CD4-positive, alpha-beta T cell (primary cell): ENCODE measurements at regions not wholly inside any gene's neighbourhood (a gene's known extent, or its start where the extent isn't known, plus 50 kb on each side); places are given as distances from the start of the nearest gene placed in this dataset.
"Not testable (repeated sequence)": the region's sequence is repeated elsewhere in the genome, so short reads cannot be mapped to it uniquely, and the experiment has no call there.

ENCODE experiments used
- ATAC-seq: fragments of 200-7000 bp; cut with Tn5 transposase; one replicate; pipeline ENCODE4 v1.10.0; 2022; ENCODE audit warnings: mild to moderate bottlenecking; ENCODE audit not compliant: poor library complexity
- CTCF ChIA-PET: fragments of 350-600 bp; sonication (Branson Sonifier 250); formaldehyde crosslinking; loops from one replicate; lab custom pipeline; 2021; ENCODE audit warnings: antibody characterized with exemption, inconsistent platforms; lab: Charles Lee
- POLR2A ChIA-PET: fragments of 350-600 bp; sonication (Branson Sonifier 250); formaldehyde crosslinking; loops from one replicate; lab custom pipeline; 2021; ENCODE audit warnings: antibody characterized with exemption, inconsistent platforms; lab: Charles Lee
- DNase-seq, 14 experiments: peaks; one replicate each; pipeline ENCODE4 v3.0.0-alpha.2; 2013 to 2020; ENCODE audit warnings: mixed read lengths in 2 of 14
- H3K27ac ChIP-seq, 2 donors: one replicate each; pipeline versions ENCODE4 v1.5.1 to v1.7.0; 2013; ENCODE audit warnings: low read length in 2 of 2, low read depth in 1 of 2, mild to moderate bottlenecking in 1 of 2
- H3K27me3 ChIP-seq, 2 experiments: 1 replicate in 1 of 2; 2 replicates in 1 of 2; pipeline versions ENCODE4 v1.6.1 to v1.7.0; 2013; ENCODE audit warnings: low read length in 2 of 2, control low read depth in 1 of 2, mild to moderate bottlenecking in 1 of 2, moderate library complexity in 1 of 2; ENCODE audit not compliant: insufficient read depth in 2 of 2, control insufficient read depth in 1 of 2
- H3K36me3 ChIP-seq: one replicate; pipeline ENCODE4 v1.6.1; 2013; ENCODE audit warnings: low read length, control low read depth; ENCODE audit not compliant: insufficient read depth
- H3K4me1 ChIP-seq: one replicate; pipeline ENCODE4 v1.6.1; 2013; ENCODE audit warnings: low read length, control low read depth; ENCODE audit not compliant: insufficient read depth
- H3K4me3 ChIP-seq: one replicate; pipeline ENCODE4 v1.5.1; 2013; ENCODE audit warnings: mild to moderate bottlenecking, low read length, moderate library complexity
- H3K9me3 ChIP-seq, 2 experiments: 1 replicate in 1 of 2; 2 replicates in 1 of 2; pipeline versions ENCODE4 v1.6.1 to v1.7.0; 2013; ENCODE audit warnings: low read length in 2 of 2, mild to moderate bottlenecking in 2 of 2, control low read depth in 1 of 2, moderate library complexity in 1 of 2; ENCODE audit not compliant: control insufficient read depth in 1 of 2, insufficient read depth in 1 of 2
- H3K27ac Mint-ChIP-seq: one replicate; pipeline ENCODE4 v1.8.0; 2020; ENCODE audit warnings: mixed read lengths
- H3K27me3 Mint-ChIP-seq: one replicate; pipeline ENCODE4 v1.8.0; 2021; ENCODE audit warnings: mixed read lengths
- H3K36me3 Mint-ChIP-seq: one replicate; pipeline ENCODE4 v1.8.0; 2021; ENCODE audit warnings: low read depth, mixed read lengths
- H3K4me1 Mint-ChIP-seq: one replicate; pipeline ENCODE4 v1.8.0; 2021; ENCODE audit warnings: low read depth, mixed read lengths
- H3K4me3 Mint-ChIP-seq: one replicate; pipeline ENCODE4 v1.8.0; 2020; ENCODE audit warnings: mild to moderate bottlenecking, mixed read lengths
- H3K9me3 Mint-ChIP-seq: one replicate; pipeline ENCODE4 v1.8.0; 2020; ENCODE audit warnings: mixed read lengths
- intact Hi-C, 2 experiments: fragments of 100-400 bp; cut with DNase I in 1 of 2; cut with micrococcal nuclease in 1 of 2; formaldehyde crosslinking; loops; one replicate each; pipeline versions ENCODE4 v1.15.1 to v1.9.0; 2023 to 2025; cut with DNase I, micrococcal nuclease
- TF ChIP-seq, protein P1 (sequence below): fragments of 200-600 bp; IDR thresholded peaks from one replicate; pipeline ENCODE4 v1.8.0; 2022; ENCODE audit warnings: antibody characterized with exemption, mild to moderate bottlenecking

DNA sequence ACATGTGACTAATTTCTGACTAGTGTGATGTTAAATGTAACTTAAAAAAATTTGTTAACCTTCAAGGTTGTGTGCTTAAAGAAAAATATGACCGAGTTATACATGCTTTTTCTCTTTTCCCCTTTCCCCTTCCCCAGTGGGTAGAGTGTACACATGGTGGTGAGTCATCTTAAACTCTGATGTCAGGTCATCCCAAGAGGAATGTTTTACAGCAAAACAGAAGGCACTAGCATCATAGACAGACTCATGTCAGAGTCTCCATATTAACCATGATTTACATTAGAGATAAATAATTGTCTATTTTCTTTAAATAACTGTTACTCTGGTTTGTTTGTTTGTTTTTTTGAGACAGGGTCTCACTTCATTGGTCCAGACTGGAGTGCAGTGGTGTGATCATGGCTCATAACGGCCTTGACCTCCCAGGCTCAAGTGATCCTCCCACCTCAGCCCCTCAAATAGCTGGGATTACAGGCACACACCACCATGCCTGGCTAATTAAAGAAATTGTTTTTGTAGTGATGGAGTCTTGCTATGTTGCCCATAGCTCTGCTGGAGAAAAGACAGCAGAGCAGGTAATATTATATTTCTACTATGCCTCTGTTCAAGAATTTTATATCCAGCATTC lies 160.4 kb upstream of the PCDH9 start:
- TF ChIP-seq, protein P1, sequence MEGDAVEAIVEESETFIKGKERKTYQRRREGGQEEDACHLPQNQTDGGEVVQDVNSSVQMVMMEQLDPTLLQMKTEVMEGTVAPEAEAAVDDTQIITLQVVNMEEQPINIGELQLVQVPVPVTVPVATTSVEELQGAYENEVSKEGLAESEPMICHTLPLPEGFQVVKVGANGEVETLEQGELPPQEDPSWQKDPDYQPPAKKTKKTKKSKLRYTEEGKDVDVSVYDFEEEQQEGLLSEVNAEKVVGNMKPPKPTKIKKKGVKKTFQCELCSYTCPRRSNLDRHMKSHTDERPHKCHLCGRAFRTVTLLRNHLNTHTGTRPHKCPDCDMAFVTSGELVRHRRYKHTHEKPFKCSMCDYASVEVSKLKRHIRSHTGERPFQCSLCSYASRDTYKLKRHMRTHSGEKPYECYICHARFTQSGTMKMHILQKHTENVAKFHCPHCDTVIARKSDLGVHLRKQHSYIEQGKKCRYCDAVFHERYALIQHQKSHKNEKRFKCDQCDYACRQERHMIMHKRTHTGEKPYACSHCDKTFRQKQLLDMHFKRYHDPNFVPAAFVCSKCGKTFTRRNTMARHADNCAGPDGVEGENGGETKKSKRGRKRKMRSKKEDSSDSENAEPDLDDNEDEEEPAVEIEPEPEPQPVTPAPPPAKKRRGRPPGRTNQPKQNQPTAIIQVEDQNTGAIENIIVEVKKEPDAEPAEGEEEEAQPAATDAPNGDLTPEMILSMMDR: no peak
- H3K36me3 ChIP-seq: no peaks in the 10 kb centered on the region
- no peak overlapping the region for H3K4me3 ChIP-seq
- H3K27me3 Mint-ChIP-seq: no peaks in the 10 kb centered on the region
- no peak overlapping the region for H3K27ac Mint-ChIP-seq
- intact Hi-C loops: no loop called here
- CTCF ChIA-PET: no interaction called here
- no peak overlapping the region for H3K27ac ChIP-seq
- POLR2A ChIA-PET: no interaction called here
- H3K4me1 Mint-ChIP-seq: no peaks in the 10 kb centered on the region
- no peaks in the 10 kb centered on the region for H3K9me3 ChIP-seq
- no peaks in the 10 kb centered on the region for H3K4me1 ChIP-seq
- no peaks in the 10 kb centered on the region for H3K27me3 ChIP-seq
- ATAC-seq (no peak), DNase-seq (no peak)
- H3K9me3 Mint-ChIP-seq: peaks cover 3% of the 10 kb centered on the region
- H3K4me3 Mint-ChIP-seq: no peak overlapping the region
- H3K36me3 Mint-ChIP-seq: no peaks in the 10 kb centered on the region

DNA sequence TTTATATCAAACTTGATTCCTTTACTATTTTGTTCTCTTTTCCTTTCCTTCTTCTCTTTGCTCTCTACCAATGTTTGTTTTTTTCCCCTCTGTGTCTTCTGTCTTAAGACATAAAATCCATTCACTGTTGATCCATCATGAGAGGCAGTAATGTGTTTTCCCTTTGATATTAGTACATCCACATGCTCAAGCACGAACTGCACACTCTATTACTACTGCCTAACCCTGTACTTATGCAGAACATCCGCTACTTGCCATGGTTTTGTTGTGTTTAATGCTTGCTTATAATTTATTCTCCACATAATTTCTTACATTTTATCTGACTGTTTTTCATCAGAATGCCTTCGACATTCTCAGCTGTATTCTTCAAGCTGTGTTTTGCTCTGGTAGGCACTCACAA lies 159.0 kb upstream of the PCDH9 start:
- H3K27ac ChIP-seq: no peak overlapping the region
- Mint-ChIP-seq H3K4me3 (no peak overlapping the region), H3K27ac (no peak overlapping the region), H3K4me1 (no peaks in the 10 kb centered on the region), H3K9me3 (peaks cover 3% of the 10 kb centered on the region), H3K36me3 (no peaks in the 10 kb centered on the region), H3K27me3 (no peaks in the 10 kb centered on the region)
- no peaks in the 10 kb centered on the region for H3K27me3 ChIP-seq
- H3K9me3 ChIP-seq: no peaks in the 10 kb centered on the region
- ATAC-seq (no peak), DNase-seq (no peak)
- no peaks in the 10 kb centered on the region for H3K4me1 ChIP-seq
- ChIA-PET CTCF (no interaction called here), POLR2A (no interaction called here)
- intact Hi-C loops: no loop called here
- TF ChIP-seq, protein P1: no peak
- no peak overlapping the region for H3K4me3 ChIP-seq
- H3K36me3 ChIP-seq: no peaks in the 10 kb centered on the region

DNA sequence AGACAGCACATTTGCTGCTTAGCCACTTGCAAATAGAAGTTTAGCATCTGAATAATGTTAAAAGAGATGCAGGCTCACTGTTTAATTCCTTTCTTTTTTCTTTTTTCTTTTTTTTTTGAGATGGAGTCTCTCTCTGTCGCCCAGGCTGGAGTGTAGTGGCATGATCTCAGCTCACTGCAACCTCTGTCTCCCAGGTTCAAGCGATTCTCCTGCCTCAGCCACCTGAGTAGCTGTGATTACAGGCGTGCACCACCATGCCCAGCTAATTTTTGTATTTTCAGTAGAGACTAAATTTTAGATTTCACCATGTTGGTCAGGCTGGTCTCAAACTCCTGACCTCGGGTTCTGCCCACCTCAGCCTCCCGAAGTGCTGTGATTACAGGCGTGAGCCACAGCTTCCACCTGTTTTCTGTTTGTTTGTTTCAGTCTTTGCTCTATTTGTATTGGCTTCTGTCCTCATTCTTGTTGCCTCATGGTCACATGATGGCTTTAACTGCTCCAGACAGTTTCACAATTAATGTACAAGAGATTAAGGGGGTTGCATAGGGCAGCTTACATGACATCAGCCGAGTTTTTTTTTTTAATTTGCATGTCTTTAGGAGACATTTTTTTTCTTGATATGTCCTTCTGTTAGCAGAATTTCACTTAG lies 153.1 kb upstream of the PCDH9 start:
- CTCF ChIA-PET, H3K27ac Mint-ChIP-seq: not testable (repeated sequence)

DNA sequence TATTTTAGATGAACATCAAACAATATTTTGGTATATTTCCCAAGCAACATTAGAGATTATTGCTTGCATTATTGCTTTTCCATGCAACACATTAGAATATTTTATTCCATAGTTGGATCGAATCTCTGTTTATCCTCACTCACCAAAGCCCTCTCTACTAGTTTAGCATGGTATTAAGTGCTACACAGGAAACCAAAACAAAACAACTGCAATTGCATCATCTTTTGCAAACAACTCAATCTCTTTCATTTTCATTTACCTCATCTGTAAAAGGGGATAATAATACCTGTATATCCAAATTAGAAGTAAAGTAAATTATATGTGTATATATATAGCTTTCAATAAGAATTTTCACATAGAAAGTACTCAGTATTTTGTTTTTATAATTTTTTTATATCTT lies 147.8 kb upstream of the PCDH9 start:
- H3K36me3 ChIP-seq: no peaks in the 10 kb centered on the region
- ATAC-seq: no peak
- H3K36me3 Mint-ChIP-seq: no peaks in the 10 kb centered on the region
- CTCF ChIA-PET: no interaction called here
- H3K9me3 Mint-ChIP-seq: peaks cover 5% of the 10 kb centered on the region
- H3K4me1 Mint-ChIP-seq: no peaks in the 10 kb centered on the region
- peaks cover 0 to 3% of the 10 kb centered on the region in 2 experiments for H3K9me3 ChIP-seq
- H3K4me3 Mint-ChIP-seq: no peak overlapping the region
- no peak for DNase-seq
- no peaks in the 10 kb centered on the region for H3K27me3 ChIP-seq
- H3K4me3 ChIP-seq: no peak overlapping the region
- H3K27me3 Mint-ChIP-seq: no peaks in the 10 kb centered on the region
- no peak overlapping the region for H3K27ac ChIP-seq
- POLR2A ChIA-PET: no interaction called here
- no peaks in the 10 kb centered on the region for H3K4me1 ChIP-seq
- H3K27ac Mint-ChIP-seq: no peak overlapping the region
- intact Hi-C loops: no loop called here
- TF ChIP-seq, protein P1: no peak

More for the DNA sequence above, 153.1 kb upstream of the PCDH9 start:
- DNase-seq, H3K4me3 Mint-ChIP-seq, intact Hi-C loops, H3K36me3 ChIP-seq, H3K36me3 Mint-ChIP-seq, H3K27me3 ChIP-seq, H3K27me3 Mint-ChIP-seq, H3K9me3 ChIP-seq, H3K4me3 ChIP-seq, H3K9me3 Mint-ChIP-seq, H3K4me1 ChIP-seq, POLR2A ChIA-PET, ATAC-seq, H3K27ac ChIP-seq, H3K4me1 Mint-ChIP-seq: not testable (repeated sequence)
